ENCODE measurements at regions not wholly inside any gene's neighbourhood (a gene's known extent, or its start where the extent isn't known, plus 50 kb on each side); places are given as distances from the start of the nearest gene placed in this dataset.

- TF ChIP-seq MTA1 (CRISPR knock-in tag; IDR thresholded peaks at IDR 0.05; ENCODE audit: borderline replicate concordance) (no peak), YY1 (IDR thresholded peaks at IDR 0.05; ENCODE audit: insufficient read depth, insufficient replicate concordance, low read depth, low read length) (no peak), CTCF (CRISPR knock-in tag; IDR thresholded peaks at IDR 0.05) (no peak), HOXA7 (CRISPR knock-in tag; IDR thresholded peaks at IDR 0.05) (no peak), FOSL1 (CRISPR knock-in tag; IDR thresholded peaks at IDR 0.05; ENCODE audit: borderline replicate concordance) (no peak), FOXM1 (CRISPR knock-in tag; IDR thresholded peaks at IDR 0.05) (no peak), ELF4 (CRISPR knock-in tag; IDR thresholded peaks at IDR 0.05; ENCODE audit: borderline replicate concordance) (no peak), MAZ (IDR thresholded peaks at IDR 0.05; ENCODE audit: borderline replicate concordance, low read depth, low read length) (no peak), MAZ (CRISPR knock-in tag; IDR thresholded peaks at IDR 0.05; ENCODE audit: low read depth) (no peak), RAD21 (CRISPR knock-in tag; IDR thresholded peaks at IDR 0.05) (no peak), POLR2AphosphoS2 (IDR thresholded peaks at IDR 0.05; ENCODE audit: low read depth, low read length) (no peak), ESRRA (CRISPR knock-in tag; IDR thresholded peaks at IDR 0.05; ENCODE audit: low read depth) (no peak), ZNF3 (CRISPR knock-in tag; IDR thresholded peaks at IDR 0.05) (no peak)
These were observed 85.1 kb downstream of the RAMP3 start for GRCh38 chr7:45242698-45243097.
